Osteoblast (primary cell): ENCODE measurements at regions not wholly inside any gene's neighbourhood (a gene's known extent, or its start where the extent isn't known, plus 50 kb on each side); places are given as distances from the start of the nearest gene placed in this dataset.
"Not testable (repeated sequence)": the region's sequence is repeated elsewhere in the genome, so short reads cannot be mapped to it uniquely, and the experiment has no call there.

Experiments
- DNase-seq: peaks from one replicate; pipeline ENCODE4 v3.0.0; 2011; ENCODE audit warnings: low spot score, mixed read lengths; ENCODE audit not compliant: insufficient read length; ENCODE audit errors: missing footprints
- H2AFZ ChIP-seq: 2 replicates; pipeline ENCODE4 v1.6.0; 2011; ENCODE audit warnings: mild to moderate bottlenecking, low read length
- H3K27ac ChIP-seq: 2 replicates; pipeline ENCODE4 v1.5.1; 2011; ENCODE audit warnings: mild to moderate bottlenecking, low read depth, low read length, moderate library complexity
- H3K27me3 ChIP-seq: 2 replicates; pipeline ENCODE4 v1.6.0; 2012; ENCODE audit warnings: mild to moderate bottlenecking, control low read depth, inconsistent platforms, low read length, moderate library complexity; ENCODE audit not compliant: insufficient read depth
- H3K36me3 ChIP-seq: 2 replicates; pipeline ENCODE4 v1.5.1; 2011; ENCODE audit warnings: mild to moderate bottlenecking, low read length, control low read depth, moderate library complexity; ENCODE audit not compliant: insufficient read depth
- H3K4me1 ChIP-seq: 2 replicates; pipeline ENCODE4 v1.5.1; 2011; ENCODE audit warnings: mild to moderate bottlenecking, low read length, control low read depth, moderate library complexity; ENCODE audit not compliant: insufficient read depth
- H3K4me2 ChIP-seq: 2 replicates; pipeline ENCODE4 v1.6.0; 2011; ENCODE audit warnings: mild to moderate bottlenecking, low read length; ENCODE audit not compliant: insufficient read depth
- H3K4me3 ChIP-seq: fragments of 200-600 bp; sonication (generic); 3 replicates; pipeline ENCODE4 v1.5.1; 2012; ENCODE audit warnings: mild to moderate bottlenecking, low read length, inconsistent platforms; ENCODE audit not compliant: insufficient read depth
- H3K79me2 ChIP-seq: 2 replicates; pipeline ENCODE4 v1.6.0; 2012; ENCODE audit warnings: mild to moderate bottlenecking, low read length, control low read depth, inconsistent platforms; ENCODE audit not compliant: insufficient read depth
- H3K9me3 ChIP-seq: 2 replicates; pipeline ENCODE4 v1.5.1; 2011; ENCODE audit warnings: low read depth, low read length, control low read depth
- H4K20me1 ChIP-seq: 2 replicates; pipeline ENCODE4 v1.6.0; 2012; ENCODE audit warnings: mild to moderate bottlenecking, low read length, control low read depth; ENCODE audit not compliant: insufficient read depth
- TF ChIP-seq, protein P1 (sequence below): IDR thresholded peaks from 2 replicates; pipeline ENCODE4 v1.5.1; 2011; ENCODE audit warnings: mild to moderate bottlenecking, low read depth, low read length, moderate library complexity; ENCODE audit errors: extremely low read depth

DNA sequence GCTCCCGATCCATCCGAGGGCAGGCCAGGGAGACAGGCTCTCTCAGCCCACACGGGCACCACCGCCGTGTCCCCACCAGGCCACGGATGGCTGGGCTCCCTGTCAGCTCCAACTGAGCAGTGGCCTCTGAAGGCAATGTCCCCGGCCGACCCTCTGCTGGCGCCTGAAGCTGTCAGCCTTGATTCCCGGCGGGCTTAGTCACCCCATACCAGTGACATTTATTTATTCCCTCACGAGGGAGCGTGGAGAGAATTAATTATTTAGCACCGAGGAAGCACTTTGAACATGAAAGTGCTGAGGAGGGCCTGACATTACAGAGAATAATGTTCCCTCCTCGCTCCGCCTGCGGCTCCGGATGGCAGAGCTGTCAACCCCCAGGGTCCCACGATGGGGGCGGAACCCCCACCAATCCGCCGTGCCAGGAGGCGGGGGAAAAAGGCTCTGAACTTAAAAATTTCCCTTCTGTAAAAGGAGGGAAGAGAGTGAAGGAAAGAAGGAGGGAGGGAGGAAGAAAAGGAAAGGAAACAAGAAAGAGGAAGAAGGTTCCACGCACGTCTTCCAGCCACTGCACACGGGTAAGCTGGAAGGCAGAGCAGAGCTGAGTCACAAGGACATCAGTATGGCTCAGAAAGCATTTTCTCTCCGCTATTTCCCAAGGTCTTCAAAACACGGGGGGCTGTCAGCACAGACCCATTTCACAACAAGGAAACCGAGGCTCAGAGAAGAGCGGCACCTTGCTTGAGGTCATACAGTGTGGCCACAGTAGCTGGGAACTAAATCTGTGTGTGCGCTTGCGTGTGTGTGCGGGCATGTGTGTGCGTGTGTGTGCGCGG, 108.7 kb upstream of the NCOR2 start:
- TF ChIP-seq, protein P1, sequence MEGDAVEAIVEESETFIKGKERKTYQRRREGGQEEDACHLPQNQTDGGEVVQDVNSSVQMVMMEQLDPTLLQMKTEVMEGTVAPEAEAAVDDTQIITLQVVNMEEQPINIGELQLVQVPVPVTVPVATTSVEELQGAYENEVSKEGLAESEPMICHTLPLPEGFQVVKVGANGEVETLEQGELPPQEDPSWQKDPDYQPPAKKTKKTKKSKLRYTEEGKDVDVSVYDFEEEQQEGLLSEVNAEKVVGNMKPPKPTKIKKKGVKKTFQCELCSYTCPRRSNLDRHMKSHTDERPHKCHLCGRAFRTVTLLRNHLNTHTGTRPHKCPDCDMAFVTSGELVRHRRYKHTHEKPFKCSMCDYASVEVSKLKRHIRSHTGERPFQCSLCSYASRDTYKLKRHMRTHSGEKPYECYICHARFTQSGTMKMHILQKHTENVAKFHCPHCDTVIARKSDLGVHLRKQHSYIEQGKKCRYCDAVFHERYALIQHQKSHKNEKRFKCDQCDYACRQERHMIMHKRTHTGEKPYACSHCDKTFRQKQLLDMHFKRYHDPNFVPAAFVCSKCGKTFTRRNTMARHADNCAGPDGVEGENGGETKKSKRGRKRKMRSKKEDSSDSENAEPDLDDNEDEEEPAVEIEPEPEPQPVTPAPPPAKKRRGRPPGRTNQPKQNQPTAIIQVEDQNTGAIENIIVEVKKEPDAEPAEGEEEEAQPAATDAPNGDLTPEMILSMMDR = no peak
- peaks cover 20% of the 10 kb centered on the region for H3K4me1 ChIP-seq
- peak overlapping the region; percentile 62 for H2AFZ ChIP-seq
- no peak overlapping the region for H3K27ac ChIP-seq
- peak overlapping the region; percentile 64 for H3K4me2 ChIP-seq
- H3K79me2 ChIP-seq = no peaks in the 10 kb centered on the region
- no peaks in the 10 kb centered on the region for H3K9me3 ChIP-seq
- H3K4me3 ChIP-seq = peak overlapping the region; percentile 57
- peak; percentile 95 for DNase-seq
- H4K20me1 ChIP-seq = no peaks in the 10 kb centered on the region
- no peaks in the 10 kb centered on the region for H3K27me3 ChIP-seq
- no peaks in the 10 kb centered on the region for H3K36me3 ChIP-seq

DNA sequence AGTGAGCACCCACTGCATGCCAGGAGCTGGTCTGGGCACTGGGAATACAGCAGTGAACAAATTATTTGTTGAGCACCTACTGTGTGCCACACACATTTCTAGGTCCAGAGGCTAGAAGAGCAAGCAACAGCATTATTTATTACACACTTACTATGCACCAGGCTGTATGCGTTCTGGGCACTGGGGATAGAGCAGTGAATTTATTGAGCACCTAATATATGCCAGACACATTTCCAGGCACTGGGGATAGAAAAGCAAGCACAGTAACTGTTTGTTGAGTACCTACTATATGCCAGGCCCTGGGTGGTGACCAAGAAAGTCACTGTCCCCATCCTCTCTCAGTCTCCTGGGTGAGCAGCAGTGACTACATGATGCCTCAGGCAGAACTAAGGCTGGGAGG, 107.5 kb upstream of the NCOR2 start:
- TF ChIP-seq, protein P1 = no peak
- H3K4me1 ChIP-seq = peaks cover 15% of the 10 kb centered on the region
- no peak overlapping the region for H2AFZ ChIP-seq
- no peak for DNase-seq
- peaks cover 4% of the 10 kb centered on the region for H3K9me3 ChIP-seq
- no peaks in the 10 kb centered on the region for H3K79me2 ChIP-seq
- H3K4me2 ChIP-seq = no peak overlapping the region
- no peak overlapping the region for H3K27ac ChIP-seq
- H3K36me3 ChIP-seq = no peaks in the 10 kb centered on the region
- no peak overlapping the region for H3K4me3 ChIP-seq
- no peaks in the 10 kb centered on the region for H3K27me3 ChIP-seq
- H4K20me1 ChIP-seq = no peaks in the 10 kb centered on the region

DNA sequence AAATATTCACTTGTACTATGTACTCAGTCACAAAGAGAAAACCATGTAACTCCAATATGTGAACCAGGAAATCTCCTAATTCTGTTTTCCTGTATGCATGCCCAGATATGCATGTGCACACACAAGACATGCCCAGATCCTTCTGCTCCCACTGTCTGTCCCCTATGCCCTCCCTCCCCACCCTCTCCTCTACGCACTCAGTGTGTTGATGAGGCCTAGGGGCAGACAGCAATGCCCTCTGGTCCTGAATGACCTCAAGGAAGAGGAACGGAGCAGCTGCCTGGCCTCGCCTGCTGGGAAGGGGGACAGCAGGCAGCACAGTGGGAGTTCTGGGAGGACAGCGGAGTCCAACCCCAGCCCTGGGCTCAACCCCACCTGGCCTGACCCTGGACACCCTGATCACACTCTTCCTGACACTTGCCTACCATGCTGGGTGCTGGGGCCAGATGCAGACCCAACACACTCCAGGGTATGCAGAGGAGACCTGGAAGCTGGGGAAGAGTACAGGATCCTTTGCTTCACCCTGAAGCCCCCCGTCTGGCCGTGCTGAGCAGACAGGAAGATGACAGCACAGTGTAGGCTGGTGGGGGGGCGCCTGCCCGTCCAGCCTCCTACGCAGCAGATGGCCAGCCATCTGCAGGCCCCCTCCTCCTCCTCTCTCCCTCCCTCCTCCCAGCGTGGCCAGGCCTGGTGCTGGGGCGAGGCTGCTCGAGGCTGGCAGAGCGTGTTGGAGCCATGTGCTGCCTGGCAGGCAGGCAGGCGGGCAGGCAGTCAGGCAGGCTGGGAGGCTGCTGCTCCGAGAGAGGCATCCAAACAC, 106.6 kb upstream of the NCOR2 start:
- TF ChIP-seq, protein P1 = no peak
- Histone ChIP-seq H4K20me1 (no peaks in the 10 kb centered on the region), H3K9me3 (peaks cover 4% of the 10 kb centered on the region), H3K27ac (no peak overlapping the region), H3K27me3 (no peaks in the 10 kb centered on the region), H3K4me1 (peaks cover 8% of the 10 kb centered on the region), H3K4me3 (no peak overlapping the region), H3K79me2 (no peaks in the 10 kb centered on the region), H2AFZ (no peak overlapping the region), H3K4me2 (no peak overlapping the region), H3K36me3 (no peaks in the 10 kb centered on the region)
- DNase-seq = peak; percentile 75

DNA sequence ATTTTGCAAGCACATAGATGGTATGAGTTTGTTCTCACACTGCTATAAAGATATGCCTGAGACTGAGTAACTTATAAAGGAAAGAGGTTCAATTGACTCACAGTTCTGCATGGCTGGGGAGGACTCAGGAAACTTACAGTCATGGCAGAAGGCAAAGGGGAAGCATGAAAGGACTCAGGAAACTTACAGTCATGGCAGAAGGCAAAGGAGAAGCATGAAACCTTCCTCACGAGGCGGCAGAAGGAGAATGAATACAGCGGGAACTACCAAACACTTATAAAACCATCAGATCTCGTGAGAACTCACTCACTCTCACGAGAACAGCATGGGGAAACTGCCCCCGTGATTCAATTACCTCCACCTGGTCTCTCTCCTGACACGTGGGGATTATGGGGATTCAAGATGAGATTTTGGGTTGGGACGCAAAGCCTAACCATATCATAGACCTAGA, 101.9 kb upstream of the NCOR2 start:
- H3K4me3 ChIP-seq, DNase-seq, H3K27ac ChIP-seq, H3K79me2 ChIP-seq, H3K36me3 ChIP-seq, H4K20me1 ChIP-seq, H2AFZ ChIP-seq, H3K9me3 ChIP-seq, H3K4me2 ChIP-seq, H3K27me3 ChIP-seq: not testable (repeated sequence)
- H3K4me1 ChIP-seq = peaks cover 17% of the 10 kb centered on the region
